H1 (cell line): ENCODE measurements at regions not wholly inside any gene's neighbourhood (a gene's known extent, or its start where the extent isn't known, plus 50 kb on each side); places are given as distances from the start of the nearest gene placed in this dataset.

Source experiments
- CTCF ChIA-PET: fragments of 300-600 bp; sonication (Branson Sonifier 250); formaldehyde crosslinking; loops from one replicate; lab custom pipeline; 2021; ENCODE audit not compliant: partially characterized antibody; lab: Charles Lee
- POLR2A ChIA-PET: fragments of 300-600 bp; sonication (Branson Sonifier 250); formaldehyde crosslinking; loops from one replicate; lab custom pipeline; 2021; ENCODE audit warnings: inconsistent platforms; ENCODE audit not compliant: partially characterized antibody; lab: Charles Lee
- DNase-seq, 2 experiments: peaks; one replicate each; pipeline versions ENCODE4 v3.0.0 to v3.0.0-alpha.2; 2010 to 2022; ENCODE audit warnings: low spot score in 2 of 2, low read depth in 1 of 2, mixed read lengths in 1 of 2
- FAIRE-seq: peaks from 2 replicates; lab custom pipeline; 2011; peaks lifted over from hg19 to GRCh38; lab: Jason Lieb, UNC
- H2AFZ ChIP-seq: 2 replicates; pipeline ENCODE4 v1.8.1; 2012; ENCODE audit warnings: low read length, inconsistent platforms
- H2AK5ac ChIP-seq: 2 replicates; pipeline ENCODE4 v1.6.1; 2013; ENCODE audit warnings: low read depth, low read length
- H2BK120ac ChIP-seq: replicated peaks from 2 replicates; pipeline ENCODE3; 2013; ENCODE audit warnings: low read depth, low read length, inconsistent platforms
- H2BK12ac ChIP-seq: 2 replicates; pipeline ENCODE4 v1.6.1; 2013; ENCODE audit warnings: low read depth, low read length
- H2BK15ac ChIP-seq: 2 replicates; pipeline ENCODE4 v1.6.1; 2013; ENCODE audit warnings: low read length
- H2BK20ac ChIP-seq: 2 replicates; pipeline ENCODE4 v1.6.1; 2013; ENCODE audit warnings: low read length
- H2BK5ac ChIP-seq: 2 replicates; pipeline ENCODE4 v1.6.1; 2013; ENCODE audit warnings: low read depth, low read length
- H3K14ac ChIP-seq: 2 replicates; pipeline ENCODE4 v1.6.1; 2013; ENCODE audit warnings: inconsistent platforms; ENCODE audit not compliant: insufficient read length
- H3K18ac ChIP-seq: 2 replicates; pipeline ENCODE4 v1.6.1; 2013; ENCODE audit warnings: low read length; ENCODE audit errors: extremely low read depth
- H3K23ac ChIP-seq: 2 replicates; pipeline ENCODE4 v1.6.1; 2013; ENCODE audit warnings: inconsistent platforms; ENCODE audit not compliant: insufficient read length
- H3K23me2 ChIP-seq: 2 replicates; pipeline ENCODE4 v1.6.1; 2013; ENCODE audit warnings: low read depth, low read length
- H3K27ac ChIP-seq: 2 replicates; pipeline ENCODE4 v1.6.1; 2011; ENCODE audit warnings: low read depth, low read length, inconsistent platforms
- H3K27me3 ChIP-seq, 4 experiments: replicated peaks in 1 of 4; 1 replicate in 1 of 4; 2 replicates in 3 of 4; pipeline versions ENCODE4 v1.6.1 to v1.8.1; 2011 to 2013; ENCODE audit warnings: low read length in 3 of 4, mild to moderate bottlenecking in 3 of 4, inconsistent platforms in 2 of 4, mixed read lengths in 2 of 4, moderate library complexity in 1 of 4; ENCODE audit not compliant: control insufficient read depth in 3 of 4, insufficient read depth in 3 of 4; ENCODE audit errors: extremely low read depth in 1 of 4
- H3K36me3 ChIP-seq, 4 experiments: 2 replicates each; pipeline versions ENCODE4 v1.6.1 to v1.8.1; 2011 to 2013; ENCODE audit warnings: mild to moderate bottlenecking in 4 of 4, low read length in 3 of 4, moderate library complexity in 2 of 4, control low read depth in 1 of 4, inconsistent platforms in 1 of 4; ENCODE audit not compliant: insufficient read depth in 4 of 4, control insufficient read depth in 2 of 4
- H3K4ac ChIP-seq: replicated peaks from 2 replicates; pipeline ENCODE3; 2013; ENCODE audit warnings: low read length, low read depth, mixed read lengths, inconsistent platforms; ENCODE audit not compliant: insufficient read length
- H3K4me1 ChIP-seq, 4 experiments: replicated peaks in 1 of 4; 1 replicate in 1 of 4; 2 replicates in 3 of 4; pipeline versions ENCODE4 v1.6.1 to v1.8.1; 2011 to 2013; ENCODE audit warnings: low read length in 3 of 4, inconsistent platforms in 2 of 4, mixed read lengths in 1 of 4; ENCODE audit not compliant: insufficient read depth in 4 of 4, control insufficient read depth in 3 of 4
- H3K4me2 ChIP-seq, 2 experiments: 2 replicates each; pipeline versions ENCODE4 v1.6.1 to v1.8.1; 2011 to 2013; ENCODE audit warnings: low read depth in 2 of 2, low read length in 2 of 2, control low read depth in 1 of 2, inconsistent platforms in 1 of 2, mild to moderate bottlenecking in 1 of 2; ENCODE audit not compliant: insufficient read depth in 1 of 2
- H3K4me3 ChIP-seq, 4 experiments: fragments of 200-600, 300-600 bp in 1 of 4; sonication (generic), shearing (Covaris generic), sonication (Bioruptor Twin) in 1 of 4; 2 replicates each; pipeline versions ENCODE4 v1.5.1 to v1.8.1; 2011 to 2016; ENCODE audit warnings: low read length in 4 of 4, low read depth in 3 of 4, control low read depth in 2 of 4, inconsistent platforms in 2 of 4, mild to moderate bottlenecking in 2 of 4, mixed read lengths in 1 of 4, moderate library complexity in 1 of 4; ENCODE audit not compliant: insufficient read depth in 2 of 4; ENCODE audit errors: extremely low read depth in 1 of 4
- H3K56ac ChIP-seq: replicated peaks from 2 replicates; pipeline ENCODE3; 2013; ENCODE audit warnings: low read depth, mild to moderate bottlenecking, mixed read lengths, low read length, inconsistent platforms; ENCODE audit not compliant: insufficient read length
- H3K79me1 ChIP-seq: 2 replicates; pipeline ENCODE4 v1.6.1; 2013; ENCODE audit warnings: low read depth, low read length, control low read depth
- H3K79me2 ChIP-seq, 2 experiments: 2 replicates each; pipeline versions ENCODE4 v1.6.1 to v1.8.1; 2012 to 2013; ENCODE audit warnings: low read length in 2 of 2, mild to moderate bottlenecking in 2 of 2, inconsistent platforms in 1 of 2; ENCODE audit not compliant: insufficient read depth in 2 of 2, control insufficient read depth in 1 of 2
- H3K9ac ChIP-seq, 4 experiments: replicated peaks in 1 of 4; 1 replicate in 1 of 4; 2 replicates in 3 of 4; pipeline versions ENCODE4 v1.6.1 to v1.8.1; 2011 to 2013; ENCODE audit warnings: low read depth in 3 of 4, low read length in 3 of 4, control low read depth in 2 of 4, mild to moderate bottlenecking in 2 of 4, moderate library complexity in 2 of 4, inconsistent platforms in 1 of 4; ENCODE audit errors: extremely low read depth in 1 of 4
- H3K9me3 ChIP-seq, 2 experiments: 2 replicates each; pipeline versions ENCODE4 v1.6.1 to v1.8.1; 2012 to 2013; ENCODE audit warnings: mild to moderate bottlenecking in 2 of 2, moderate library complexity in 2 of 2, control low read depth in 1 of 2, inconsistent platforms in 1 of 2, low read depth in 1 of 2, low read length in 1 of 2, mixed read lengths in 1 of 2; ENCODE audit not compliant: insufficient read depth in 2 of 2
- H4K20me1 ChIP-seq, 2 experiments: replicated peaks in 1 of 2; 2 replicates each; pipeline versions ENCODE3 to v1.8.1; 2011 to 2013; ENCODE audit warnings: inconsistent platforms in 2 of 2, low read length in 2 of 2, mild to moderate bottlenecking in 1 of 2; ENCODE audit not compliant: insufficient read depth in 2 of 2, control insufficient read depth in 1 of 2
- H4K5ac ChIP-seq: 2 replicates; pipeline ENCODE4 v1.6.1; 2013; ENCODE audit warnings: low read length, low read depth, mixed read lengths, inconsistent platforms; ENCODE audit not compliant: insufficient read length
- H4K8ac ChIP-seq: 2 replicates; pipeline ENCODE4 v1.8.0; 2013; ENCODE audit warnings: mild to moderate bottlenecking, moderate library complexity, low read length, inconsistent platforms; ENCODE audit not compliant: insufficient read depth; ENCODE audit errors: extremely low read depth
- H4K91ac ChIP-seq: replicated peaks from 2 replicates; pipeline ENCODE3; 2013; ENCODE audit warnings: low read length, mixed read lengths, inconsistent platforms; ENCODE audit not compliant: insufficient read length
- ASH2L ChIP-seq: fragments of 200-600, 300-600 bp; sonication (generic); IDR thresholded peaks from one replicate; pipeline ENCODE4 v1.7.1; 2017; ENCODE audit warnings: low read length
- EP300 ChIP-seq, 2 experiments: IDR thresholded peaks; 1 replicate in 1 of 2; 2 replicates in 1 of 2; pipeline ENCODE4 v1.6.1; 2011 to 2012; ENCODE audit warnings: low read depth in 2 of 2, low read length in 2 of 2, mild to moderate bottlenecking in 2 of 2, borderline replicate concordance in 1 of 2, inconsistent platforms in 1 of 2, moderate library complexity in 1 of 2
- JUN ChIP-seq: IDR thresholded peaks from 2 replicates; pipeline ENCODE4 v1.6.1; 2011; ENCODE audit warnings: low read depth, mild to moderate bottlenecking, improper control_type of control experiment, low read length
- PHF8 ChIP-seq: fragments of 200-600 bp; sonication (generic); conservative IDR thresholded peaks from 2 replicates; pipeline ENCODE4 v1.7.1; 2012; ENCODE audit warnings: low read depth, mild to moderate bottlenecking, inconsistent platforms, low read length, moderate library complexity
- POLR2A ChIP-seq, 2 experiments: IDR thresholded peaks; 1 replicate in 1 of 2; 2 replicates in 1 of 2; pipeline ENCODE4 v1.6.1; 2011; ENCODE audit warnings: low read depth in 2 of 2, low read length in 2 of 2, mild to moderate bottlenecking in 2 of 2; ENCODE audit errors: control extremely low read depth in 1 of 2
- RAD21 ChIP-seq, 2 experiments: IDR thresholded peaks in 1 of 2; conservative IDR thresholded peaks in 1 of 2; 2 replicates each; pipeline ENCODE4 v1.6.1; 2011; ENCODE audit warnings: low read depth in 2 of 2, low read length in 2 of 2, improper control_type of control experiment in 1 of 2, inconsistent platforms in 1 of 2, mild to moderate bottlenecking in 1 of 2, moderate library complexity in 1 of 2
- WGBS, 2 experiments: shearing (Covaris generic) in 1 of 2; methylation state at CpG; one replicate each; pipeline versions ENCODE4 v1.1.6 to v1.1.7; 2013 to 2015; ENCODE audit warnings: low lambda C conversion rate in 2 of 2, mixed read lengths in 2 of 2, inconsistent platforms in 1 of 2, low coverage in 1 of 2, missing lambda C conversion rate in 1 of 2; ENCODE audit not compliant: insufficient replicate concordance in 2 of 2, insufficient coverage in 1 of 2, insufficient read length in 1 of 2; ENCODE audit errors: extremely low coverage in 1 of 2, missing lambda C conversion rate in 1 of 2; 5-methylcytosine and 5-hydroxymethylcytosine counted together
- TF ChIP-seq, protein P1 (sequence below): IDR thresholded peaks from 2 replicates; pipeline ENCODE4 v1.6.1; 2011; ENCODE audit warnings: low read depth, mild to moderate bottlenecking, low read length; ENCODE audit not compliant: insufficient read depth
- TF ChIP-seq, protein P2 (sequence below), 3 experiments: IDR thresholded peaks; 1 replicate in 2 of 3; 2 replicates in 1 of 3; pipeline versions ENCODE4 v1.5.1 to v1.6.1; 2011; ENCODE audit warnings: low read length in 3 of 3, mild to moderate bottlenecking in 3 of 3, inconsistent platforms in 2 of 3, low read depth in 1 of 3, moderate library complexity in 1 of 3; ENCODE audit not compliant: insufficient read depth in 1 of 3; ENCODE audit errors: control extremely low read depth in 1 of 3

DNA sequence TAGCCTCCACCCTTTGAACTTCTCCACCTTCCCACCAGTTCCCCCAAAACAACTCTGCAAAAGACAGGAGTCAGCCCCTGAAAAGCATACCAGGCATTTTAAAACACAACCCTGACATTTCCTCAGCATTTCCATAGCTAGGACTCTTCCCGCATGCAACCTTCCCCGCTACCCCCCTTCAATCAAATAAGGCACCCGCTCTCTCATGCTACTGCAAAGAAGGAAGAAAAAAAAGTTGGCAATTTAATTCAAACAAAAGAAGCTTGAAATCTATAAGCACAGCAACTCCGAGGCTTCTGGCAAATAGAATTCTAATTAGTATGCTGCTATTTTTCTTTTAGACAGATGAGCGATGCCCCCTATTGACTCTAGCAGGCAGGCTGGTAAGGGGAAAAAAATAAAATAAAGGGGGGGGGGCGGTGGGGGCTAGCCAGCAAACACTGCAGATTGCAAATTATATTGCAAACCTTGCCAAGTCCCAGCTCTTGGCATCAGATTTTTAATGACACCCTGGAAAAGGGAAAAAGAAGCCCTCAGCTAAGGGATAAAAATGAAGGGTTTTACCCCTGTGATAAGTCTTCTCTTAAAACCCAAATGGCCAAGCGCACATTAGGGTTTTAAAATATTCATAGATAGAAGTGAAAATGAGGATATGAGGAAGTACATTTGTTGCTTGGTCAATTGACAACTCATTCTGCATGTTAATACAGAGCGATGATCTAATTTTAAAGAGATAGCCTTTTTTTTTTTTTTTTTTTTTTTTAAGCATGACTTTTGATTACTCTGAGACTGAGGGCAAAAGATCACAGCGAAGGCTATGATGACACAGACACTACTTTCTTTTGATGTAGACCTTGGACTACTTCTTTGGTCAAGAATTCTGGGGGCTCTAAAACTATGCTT lies 255.2 kb downstream of the NR2F2 start:
- CTCF ChIA-PET, result interaction anchor here (0.6 to 4.8 kb wide), 21 partner anchors 11 to 660 kb away, joined by 3 to 16 read pairs (median 4); no protein-coding TSS in a partner anchor
- Histone ChIP-seq H3K9me3 (no peaks in the 10 kb centered on the region), H3K9ac (no peak overlapping the region), H4K5ac (no peak overlapping the region), H2AK5ac (no peak overlapping the region), H2BK20ac (no peak overlapping the region), H3K14ac (no peak overlapping the region), H3K79me2 (no peaks in the 10 kb centered on the region), H2AFZ (0 out of 2 replicates have a peak overlapping the region, but pooled peaks have one; percentile 42), H3K27me3 (no peaks in the 10 kb centered on the region; a peak in 1 of 7 replicates), H3K56ac (no peak overlapping the region), H4K20me1 (no peaks in the 10 kb centered on the region), H4K91ac (no peak overlapping the region), H3K4me2 (no peak overlapping the region), H3K23ac (no peak overlapping the region), H3K23me2 (no peaks in the 10 kb centered on the region), H2BK5ac (no peak overlapping the region), H3K4ac (no peak overlapping the region), H3K79me1 (no peaks in the 10 kb centered on the region), H2BK120ac (no peak overlapping the region), H2BK12ac (no peak overlapping the region), H2BK15ac (no peak overlapping the region), H3K4me1 (peaks cover 2 to 12% (median 7%) of the 10 kb centered on the region in 4 experiments), H3K36me3 (no peaks in the 10 kb centered on the region), H4K8ac (no peak overlapping the region), H3K18ac (no peak overlapping the region), H3K27ac (no peak overlapping the region), H3K4me3 (no peak overlapping the region; a peak in 1 of 8 replicates)
- no peak for DNase-seq
- no peak for FAIRE-seq
- 68% methylated on average over 9 of the region's 9 CpGs; no CpG with 5 or more reads in 1 of the 2 experiments for WGBS, 2 experiments
- POLR2A ChIA-PET, result no interaction called here
- TF ChIP-seq, protein P1, sequence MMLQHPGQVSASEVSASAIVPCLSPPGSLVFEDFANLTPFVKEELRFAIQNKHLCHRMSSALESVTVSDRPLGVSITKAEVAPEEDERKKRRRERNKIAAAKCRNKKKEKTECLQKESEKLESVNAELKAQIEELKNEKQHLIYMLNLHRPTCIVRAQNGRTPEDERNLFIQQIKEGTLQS, result no peak
- TF ChIP-seq POLR2A (IDR thresholded peaks at IDR 0.05; ENCODE audit: control extremely low read depth in 1 of 2, low read depth in 2 of 2, low read length in 2 of 2) (no peak), PHF8 (no peak), RAD21 (IDR thresholded peaks at IDR 0.05 in 1 of 2, conservative IDR thresholded peaks at IDR 0.05 in 1 of 2; ENCODE audit: low read depth in 2 of 2, low read length in 2 of 2) (peak; percentile 50 to 51), JUN (no peak), EP300 (IDR thresholded peaks at IDR 0.05; ENCODE audit: borderline replicate concordance in 1 of 2, low read depth in 2 of 2, low read length in 2 of 2) (no peak), ASH2L (no peak)
- TF ChIP-seq, protein P2, sequence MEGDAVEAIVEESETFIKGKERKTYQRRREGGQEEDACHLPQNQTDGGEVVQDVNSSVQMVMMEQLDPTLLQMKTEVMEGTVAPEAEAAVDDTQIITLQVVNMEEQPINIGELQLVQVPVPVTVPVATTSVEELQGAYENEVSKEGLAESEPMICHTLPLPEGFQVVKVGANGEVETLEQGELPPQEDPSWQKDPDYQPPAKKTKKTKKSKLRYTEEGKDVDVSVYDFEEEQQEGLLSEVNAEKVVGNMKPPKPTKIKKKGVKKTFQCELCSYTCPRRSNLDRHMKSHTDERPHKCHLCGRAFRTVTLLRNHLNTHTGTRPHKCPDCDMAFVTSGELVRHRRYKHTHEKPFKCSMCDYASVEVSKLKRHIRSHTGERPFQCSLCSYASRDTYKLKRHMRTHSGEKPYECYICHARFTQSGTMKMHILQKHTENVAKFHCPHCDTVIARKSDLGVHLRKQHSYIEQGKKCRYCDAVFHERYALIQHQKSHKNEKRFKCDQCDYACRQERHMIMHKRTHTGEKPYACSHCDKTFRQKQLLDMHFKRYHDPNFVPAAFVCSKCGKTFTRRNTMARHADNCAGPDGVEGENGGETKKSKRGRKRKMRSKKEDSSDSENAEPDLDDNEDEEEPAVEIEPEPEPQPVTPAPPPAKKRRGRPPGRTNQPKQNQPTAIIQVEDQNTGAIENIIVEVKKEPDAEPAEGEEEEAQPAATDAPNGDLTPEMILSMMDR (IDR thresholded peaks at IDR 0.05; ENCODE audit: control extremely low read depth in 1 of 3, insufficient read depth in 1 of 3, low read depth in 1 of 3, low read length in 3 of 3), result peak in 1 of 3 experiments; percentile 31; a peak in 1 of 4 replicates
